HL-60 (cell line): ENCODE measurements at regions not wholly inside any gene's neighbourhood (a gene's known extent, or its start where the extent isn't known, plus 50 kb on each side); places are given as distances from the start of the nearest gene placed in this dataset.

Experiments used
- GABPA ChIP-seq: IDR thresholded peaks from 2 replicates; pipeline ENCODE4 v1.6.1; 2012; ENCODE audit warnings: low read depth
- POLR2AphosphoS5 ChIP-seq: IDR thresholded peaks from 2 replicates; pipeline ENCODE4 v1.6.1; 2012; ENCODE audit warnings: low read depth
- TF ChIP-seq, protein P1 (sequence below): IDR thresholded peaks from one replicate; pipeline ENCODE4 v1.5.1; 2011; ENCODE audit warnings: low read length, control low read depth, inconsistent platforms; ENCODE audit not compliant: insufficient read depth
- TF ChIP-seq, protein P2 (sequence below): IDR thresholded peaks from 2 replicates; pipeline ENCODE4 v1.6.1; 2012; ENCODE audit warnings: low read depth; ENCODE audit not compliant: insufficient replicate concordance

DNA sequence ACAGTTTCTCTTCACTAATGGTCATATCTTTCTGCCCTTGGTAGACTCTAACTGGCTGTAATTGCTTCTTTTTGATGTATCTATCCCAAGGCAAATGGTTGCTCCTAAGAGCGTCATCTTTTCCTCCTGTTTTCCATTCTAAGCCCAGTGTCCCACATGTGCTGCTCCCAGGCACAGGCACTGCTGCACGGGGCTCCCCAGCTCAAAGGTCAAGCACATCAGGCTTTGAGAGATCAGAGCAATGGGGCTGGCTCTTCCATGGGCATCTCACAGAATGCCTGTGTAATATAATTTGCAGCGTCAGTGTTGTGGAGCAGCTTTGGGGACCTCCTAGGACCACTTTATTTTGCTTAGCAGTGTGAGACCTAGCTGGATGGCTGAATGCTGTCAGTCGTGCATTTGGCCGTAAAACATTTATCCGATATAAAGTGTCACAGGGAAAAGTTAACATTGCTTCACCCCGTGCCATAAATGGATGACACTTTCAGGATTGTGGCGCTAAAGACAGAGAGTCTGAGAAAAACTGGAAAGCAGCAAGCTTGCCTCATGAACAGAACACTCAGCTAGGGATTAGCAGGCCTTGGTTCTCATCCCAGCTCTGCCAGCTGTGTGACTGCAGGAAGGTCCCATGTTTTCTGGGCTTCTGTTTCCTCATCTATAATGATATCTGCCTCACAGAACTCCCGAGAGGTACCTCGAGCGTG lies 277.5 kb upstream of the TBL1XR1 start:
- TF ChIP-seq, protein P1, sequence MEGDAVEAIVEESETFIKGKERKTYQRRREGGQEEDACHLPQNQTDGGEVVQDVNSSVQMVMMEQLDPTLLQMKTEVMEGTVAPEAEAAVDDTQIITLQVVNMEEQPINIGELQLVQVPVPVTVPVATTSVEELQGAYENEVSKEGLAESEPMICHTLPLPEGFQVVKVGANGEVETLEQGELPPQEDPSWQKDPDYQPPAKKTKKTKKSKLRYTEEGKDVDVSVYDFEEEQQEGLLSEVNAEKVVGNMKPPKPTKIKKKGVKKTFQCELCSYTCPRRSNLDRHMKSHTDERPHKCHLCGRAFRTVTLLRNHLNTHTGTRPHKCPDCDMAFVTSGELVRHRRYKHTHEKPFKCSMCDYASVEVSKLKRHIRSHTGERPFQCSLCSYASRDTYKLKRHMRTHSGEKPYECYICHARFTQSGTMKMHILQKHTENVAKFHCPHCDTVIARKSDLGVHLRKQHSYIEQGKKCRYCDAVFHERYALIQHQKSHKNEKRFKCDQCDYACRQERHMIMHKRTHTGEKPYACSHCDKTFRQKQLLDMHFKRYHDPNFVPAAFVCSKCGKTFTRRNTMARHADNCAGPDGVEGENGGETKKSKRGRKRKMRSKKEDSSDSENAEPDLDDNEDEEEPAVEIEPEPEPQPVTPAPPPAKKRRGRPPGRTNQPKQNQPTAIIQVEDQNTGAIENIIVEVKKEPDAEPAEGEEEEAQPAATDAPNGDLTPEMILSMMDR = no peak
- TF ChIP-seq, protein P2, sequence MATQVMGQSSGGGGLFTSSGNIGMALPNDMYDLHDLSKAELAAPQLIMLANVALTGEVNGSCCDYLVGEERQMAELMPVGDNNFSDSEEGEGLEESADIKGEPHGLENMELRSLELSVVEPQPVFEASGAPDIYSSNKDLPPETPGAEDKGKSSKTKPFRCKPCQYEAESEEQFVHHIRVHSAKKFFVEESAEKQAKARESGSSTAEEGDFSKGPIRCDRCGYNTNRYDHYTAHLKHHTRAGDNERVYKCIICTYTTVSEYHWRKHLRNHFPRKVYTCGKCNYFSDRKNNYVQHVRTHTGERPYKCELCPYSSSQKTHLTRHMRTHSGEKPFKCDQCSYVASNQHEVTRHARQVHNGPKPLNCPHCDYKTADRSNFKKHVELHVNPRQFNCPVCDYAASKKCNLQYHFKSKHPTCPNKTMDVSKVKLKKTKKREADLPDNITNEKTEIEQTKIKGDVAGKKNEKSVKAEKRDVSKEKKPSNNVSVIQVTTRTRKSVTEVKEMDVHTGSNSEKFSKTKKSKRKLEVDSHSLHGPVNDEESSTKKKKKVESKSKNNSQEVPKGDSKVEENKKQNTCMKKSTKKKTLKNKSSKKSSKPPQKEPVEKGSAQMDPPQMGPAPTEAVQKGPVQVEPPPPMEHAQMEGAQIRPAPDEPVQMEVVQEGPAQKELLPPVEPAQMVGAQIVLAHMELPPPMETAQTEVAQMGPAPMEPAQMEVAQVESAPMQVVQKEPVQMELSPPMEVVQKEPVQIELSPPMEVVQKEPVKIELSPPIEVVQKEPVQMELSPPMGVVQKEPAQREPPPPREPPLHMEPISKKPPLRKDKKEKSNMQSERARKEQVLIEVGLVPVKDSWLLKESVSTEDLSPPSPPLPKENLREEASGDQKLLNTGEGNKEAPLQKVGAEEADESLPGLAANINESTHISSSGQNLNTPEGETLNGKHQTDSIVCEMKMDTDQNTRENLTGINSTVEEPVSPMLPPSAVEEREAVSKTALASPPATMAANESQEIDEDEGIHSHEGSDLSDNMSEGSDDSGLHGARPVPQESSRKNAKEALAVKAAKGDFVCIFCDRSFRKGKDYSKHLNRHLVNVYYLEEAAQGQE = no peak
- TF ChIP-seq POLR2AphosphoS5 (no peak), GABPA (no peak)
